ENCODE measurements at regions not wholly inside any gene's neighbourhood (a gene's known extent, or its start where the extent isn't known, plus 50 kb on each side); places are given as distances from the start of the nearest gene placed in this dataset.

DNA sequence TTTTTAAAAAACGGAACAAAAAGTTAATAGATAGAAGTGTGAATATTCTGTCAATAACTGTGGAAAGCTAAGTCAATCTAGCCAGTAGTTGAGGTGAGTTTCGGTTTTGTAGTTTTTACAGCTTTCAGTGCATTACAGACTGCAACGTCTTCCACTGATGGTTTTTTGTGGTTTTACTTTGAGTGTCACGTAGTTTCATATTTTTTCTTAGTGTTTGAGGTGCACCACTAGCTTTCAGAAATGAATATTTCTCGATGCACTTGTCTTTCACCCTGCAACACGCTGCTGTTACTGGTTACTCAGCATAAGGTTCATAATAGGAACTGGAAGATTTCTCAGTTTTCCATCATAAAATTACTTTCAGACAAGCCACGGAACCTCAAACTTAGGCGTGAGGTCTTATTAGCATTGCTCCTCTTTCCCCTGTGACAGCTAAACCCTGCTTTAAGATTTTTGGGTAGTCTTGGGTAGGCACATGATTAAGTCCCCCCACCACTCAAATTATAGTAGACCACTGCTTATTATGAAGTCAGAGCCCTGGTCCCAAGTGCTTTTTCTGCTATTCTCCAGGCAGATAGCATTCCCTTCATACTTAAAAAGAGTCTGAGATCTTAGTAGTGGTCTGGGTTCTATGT lies 1412.7 kb downstream of the KCNT2 start:
- CTCF ChIA-PET: interaction anchor here (1.3 kb wide), 1 partner anchor 25 kb away, joined by 3 read pairs; no protein-coding TSS in a partner anchor
- TF ChIP-seq, protein P1, sequence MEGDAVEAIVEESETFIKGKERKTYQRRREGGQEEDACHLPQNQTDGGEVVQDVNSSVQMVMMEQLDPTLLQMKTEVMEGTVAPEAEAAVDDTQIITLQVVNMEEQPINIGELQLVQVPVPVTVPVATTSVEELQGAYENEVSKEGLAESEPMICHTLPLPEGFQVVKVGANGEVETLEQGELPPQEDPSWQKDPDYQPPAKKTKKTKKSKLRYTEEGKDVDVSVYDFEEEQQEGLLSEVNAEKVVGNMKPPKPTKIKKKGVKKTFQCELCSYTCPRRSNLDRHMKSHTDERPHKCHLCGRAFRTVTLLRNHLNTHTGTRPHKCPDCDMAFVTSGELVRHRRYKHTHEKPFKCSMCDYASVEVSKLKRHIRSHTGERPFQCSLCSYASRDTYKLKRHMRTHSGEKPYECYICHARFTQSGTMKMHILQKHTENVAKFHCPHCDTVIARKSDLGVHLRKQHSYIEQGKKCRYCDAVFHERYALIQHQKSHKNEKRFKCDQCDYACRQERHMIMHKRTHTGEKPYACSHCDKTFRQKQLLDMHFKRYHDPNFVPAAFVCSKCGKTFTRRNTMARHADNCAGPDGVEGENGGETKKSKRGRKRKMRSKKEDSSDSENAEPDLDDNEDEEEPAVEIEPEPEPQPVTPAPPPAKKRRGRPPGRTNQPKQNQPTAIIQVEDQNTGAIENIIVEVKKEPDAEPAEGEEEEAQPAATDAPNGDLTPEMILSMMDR (IDR thresholded peaks at IDR 0.05; ENCODE audit: control extremely low read depth, extremely low read depth, low read depth, missing control alignments): no peak
- peak; percentile 52 for DNase-seq (ENCODE audit: extremely low spot score)
- POLR2A ChIA-PET: no interaction called here

DNA sequence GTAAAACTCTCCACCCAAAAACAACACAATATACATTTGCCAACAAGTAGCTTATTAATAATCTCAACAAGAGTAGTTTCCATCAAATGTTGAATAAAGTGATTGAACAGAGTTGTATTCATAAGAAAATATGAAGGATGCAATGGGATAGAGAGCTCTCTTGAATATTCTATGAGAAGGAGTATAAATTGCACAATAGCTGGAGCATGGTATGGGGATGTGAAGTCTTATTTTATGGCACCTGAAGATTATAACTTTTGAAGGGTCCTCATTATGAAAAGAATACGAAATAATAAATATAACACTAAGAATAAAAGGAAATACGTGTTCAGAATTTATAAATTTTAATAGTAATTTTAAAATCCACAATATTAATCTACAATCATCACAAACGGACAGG lies 1415.1 kb downstream of the KCNT2 start:
- CTCF ChIA-PET: interaction anchor here (1.0 kb wide), 1 partner anchor 10 kb away, joined by 3 read pairs; no protein-coding TSS in a partner anchor
- no peak for DNase-seq (ENCODE audit: extremely low spot score)
- POLR2A ChIA-PET: no interaction called here
- TF ChIP-seq, protein P1 (IDR thresholded peaks at IDR 0.05; ENCODE audit: control extremely low read depth, extremely low read depth, low read depth, missing control alignments): no peak

DNA sequence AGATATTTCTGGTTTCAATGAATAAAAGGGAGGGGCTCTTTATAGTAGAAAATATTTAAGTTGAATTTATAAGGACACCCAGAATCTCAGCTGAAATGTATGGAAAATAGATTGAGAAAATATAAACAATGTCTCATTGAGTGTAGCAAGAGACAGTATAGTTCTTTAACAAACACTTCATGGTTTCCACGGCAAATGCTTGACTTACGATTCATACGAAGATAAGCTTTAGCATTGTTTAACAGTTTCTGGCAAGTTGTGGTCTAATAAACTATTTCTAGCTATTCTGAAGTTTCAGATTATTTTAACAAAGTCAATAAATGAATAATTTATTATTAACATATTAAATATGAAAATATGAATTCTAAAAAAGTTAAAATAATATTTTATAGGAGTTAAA lies 1419.4 kb downstream of the KCNT2 start:
- TF ChIP-seq, protein P1 (IDR thresholded peaks at IDR 0.05; ENCODE audit: control extremely low read depth, extremely low read depth, low read depth, missing control alignments): no peak
- no peak for DNase-seq (ENCODE audit: extremely low spot score)
- ChIA-PET POLR2A (no interaction called here), CTCF (no interaction called here)

DNA sequence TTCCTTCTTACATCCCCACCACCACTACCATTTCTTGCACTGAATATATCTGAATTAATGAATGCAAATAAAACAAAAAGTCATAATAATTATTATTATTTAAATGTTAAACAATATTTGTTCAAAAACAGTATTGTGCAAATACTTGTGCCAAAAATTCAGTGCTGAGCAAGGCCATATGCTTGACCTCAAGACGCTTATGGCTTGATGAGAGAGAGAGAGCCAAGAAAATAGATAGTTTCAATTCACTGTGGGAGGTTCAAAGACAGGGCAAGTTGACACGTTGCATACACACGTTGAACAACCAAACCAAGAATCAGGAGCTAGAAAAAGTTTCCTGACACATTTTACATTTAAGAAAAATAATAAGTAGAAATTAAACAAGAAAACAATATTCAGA lies 1421.7 kb downstream of the KCNT2 start:
- TF ChIP-seq, protein P1 (IDR thresholded peaks at IDR 0.05; ENCODE audit: control extremely low read depth, extremely low read depth, low read depth, missing control alignments): no peak
- POLR2A ChIA-PET: no interaction called here
- CTCF ChIA-PET: no interaction called here
- no peak for DNase-seq (ENCODE audit: extremely low spot score)

DNA sequence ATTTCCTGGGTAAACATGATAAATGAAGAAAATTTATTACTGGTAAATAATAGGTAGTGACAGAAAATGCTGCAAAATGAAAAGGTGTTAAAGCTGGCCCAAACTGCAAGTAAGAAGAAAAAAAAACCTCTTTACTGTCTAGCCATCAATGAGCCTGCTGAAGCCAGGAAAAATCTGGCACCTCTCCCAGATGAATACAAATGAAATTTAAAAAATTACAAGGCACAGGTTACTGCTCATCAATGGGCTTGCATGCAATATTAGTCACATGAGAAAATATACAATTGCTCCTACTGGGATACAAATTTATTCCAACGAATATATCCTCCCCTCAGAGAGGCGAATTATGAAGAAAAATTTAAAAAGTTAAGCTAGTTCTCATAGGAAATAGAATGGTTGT lies 1422.5 kb downstream of the KCNT2 start:
- CTCF ChIA-PET: no interaction called here
- DNase-seq (ENCODE audit: extremely low spot score): no peak
- POLR2A ChIA-PET: no interaction called here
- TF ChIP-seq, protein P1 (IDR thresholded peaks at IDR 0.05; ENCODE audit: control extremely low read depth, extremely low read depth, low read depth, missing control alignments): no peak

DNA sequence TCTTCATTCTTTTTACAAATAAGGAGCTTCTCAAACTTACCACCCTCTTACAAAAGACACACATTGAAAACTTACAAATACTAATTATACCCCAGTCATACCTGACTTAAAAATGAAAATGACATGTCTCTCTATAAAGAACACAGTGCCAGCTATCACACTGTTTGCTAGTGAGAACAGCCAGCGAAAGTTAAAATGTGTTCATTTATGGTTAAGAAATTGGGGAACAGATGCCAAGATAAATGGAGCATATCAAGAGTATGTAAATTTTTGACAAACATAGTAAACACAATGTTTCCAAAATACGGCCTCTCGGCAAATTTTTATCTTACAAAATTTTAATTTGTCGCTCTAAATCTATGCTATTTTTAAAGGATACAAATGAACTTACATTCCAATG lies 1422.9 kb downstream of the KCNT2 start:
- CTCF ChIA-PET: no interaction called here
- POLR2A ChIA-PET: no interaction called here
- DNase-seq (ENCODE audit: extremely low spot score): no peak
- TF ChIP-seq, protein P1 (IDR thresholded peaks at IDR 0.05; ENCODE audit: control extremely low read depth, extremely low read depth, low read depth, missing control alignments): no peak

Measured in GM10248 (cell line).